Adrenal gland (tissue), 5 donors: ENCODE measurements at regions not wholly inside any gene's neighbourhood (a gene's known extent, or its start where the extent isn't known, plus 50 kb on each side); places are given as distances from the start of the nearest gene placed in this dataset.

Experiments
- CTCF ChIP-seq, 6 experiments: fragments of 450-650 bp in 4 of 6; fragments of 200-600 bp in 2 of 6; sonication (generic) in 1 of 6; IDR thresholded peaks; 1 replicate in 5 of 6; 2 replicates in 1 of 6; pipeline versions ENCODE4 v1.5.1 to v1.8.0; 2016 to 2021; ENCODE audit warnings: antibody characterized with exemption in 6 of 6, mild to moderate bottlenecking in 2 of 6, moderate library complexity in 1 of 6
- POLR2A ChIP-seq, 2 donors: fragments of 450-650 bp; IDR thresholded peaks; one replicate each; pipeline ENCODE4 v1.6.1; 2017; ENCODE audit warnings: antibody characterized with exemption in 2 of 2, mild to moderate bottlenecking in 2 of 2, moderate library complexity in 1 of 2
- donor health status: DM: no; HTN: no; CAD: no.

DNA sequence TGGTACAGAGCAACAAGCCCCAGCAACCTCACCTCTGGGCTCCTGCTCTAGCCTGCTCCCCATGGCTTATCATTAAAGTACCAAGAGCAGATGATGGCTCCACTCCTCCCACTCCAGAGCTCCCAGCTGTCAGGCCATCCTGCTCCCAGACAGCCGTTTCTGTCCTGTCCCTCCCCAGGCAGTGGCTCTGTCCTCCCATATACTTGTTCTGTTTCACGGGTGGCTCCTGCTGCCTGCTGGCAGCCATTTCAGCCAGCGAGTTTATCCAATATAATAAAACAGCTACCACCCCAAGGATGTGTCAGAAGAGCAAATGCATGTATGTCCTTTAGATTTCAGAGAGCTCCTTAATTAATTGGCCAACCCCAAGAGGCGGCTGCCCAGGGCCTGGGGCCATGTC is 79.4 kb upstream of the VSTM2B start:
- TF ChIP-seq CTCF (IDR thresholded peaks at IDR 0.05) (no peak), POLR2A (IDR thresholded peaks at IDR 0.05) (no peak)
